Stimulated activated CD4-positive, alpha-beta T cell treated with anti-CD3 and anti-CD28 coated beads, TNF-alpha, amount 100 ng/mL, for 1 hour (primary cell): ENCODE measurements at regions not wholly inside any gene's neighbourhood (a gene's known extent, or its start where the extent isn't known, plus 50 kb on each side); places are given as distances from the start of the nearest gene placed in this dataset.
A peak's percentile ranks its signal among the peaks of the same experiment; 100 is the strongest.

Experiments
- DNase-seq, 3 donors: peaks; one replicate each; pipeline ENCODE4 v3.0.0-alpha.2; 2020; ENCODE audit warnings: low read depth in 3 of 3, low spot score in 1 of 3

GRCh38 chr2:62596061-62596921, 90.3 kb upstream of the TMEM17 start:
- no peak for DNase-seq

GRCh38 chr2:62595474-62595873, 89.5 kb upstream of the TMEM17 start:
- DNase-seq, result no peak

- DNase-seq, result no peak
Measured at GRCh38 chr2:62593825-62594224, 87.8 kb upstream of the TMEM17 start.

- DNase-seq, result no peak
Measured at GRCh38 chr2:62591491-62591890, 85.5 kb upstream of the TMEM17 start.

GRCh38 chr2:62589691-62590356, 83.8 kb upstream of the TMEM17 start:
- no peak for DNase-seq

- DNase-seq, result no peak
Measured at GRCh38 chr2:62587592-62587991, 81.6 kb upstream of the TMEM17 start.

- DNase-seq, result no peak
Measured at GRCh38 chr2:62586981-62587380, 81.0 kb upstream of the TMEM17 start.

- no peak for DNase-seq
Measured at GRCh38 chr2:62578803-62579640, 73.0 kb upstream of the TMEM17 start.

GRCh38 chr2:62577994-62578781, 72.2 kb upstream of the TMEM17 start:
- no peak for DNase-seq

- DNase-seq, result no peak
Measured at GRCh38 chr2:62576276-62576939, 70.4 kb upstream of the TMEM17 start.

- no peak for DNase-seq
Measured at GRCh38 chr2:62573936-62574335, 67.9 kb upstream of the TMEM17 start.

- no peak for DNase-seq
Measured at GRCh38 chr2:62573137-62573731, 67.2 kb upstream of the TMEM17 start.

GRCh38 chr2:62570861-62571698, 65.1 kb upstream of the TMEM17 start:
- DNase-seq, result peak in 1 of 3 donors; percentile 0

GRCh38 chr2:62569907-62570841, 64.2 kb upstream of the TMEM17 start:
- no peak for DNase-seq

GRCh38 chr2:62568983-62569837, 63.2 kb upstream of the TMEM17 start:
- DNase-seq, result no peak

GRCh38 chr2:62568074-62568473, 62.1 kb upstream of the TMEM17 start:
- DNase-seq, result no peak

- DNase-seq, result no peak
Measured at GRCh38 chr2:62567669-62568068, 61.7 kb upstream of the TMEM17 start.
